ENCODE measurements at regions not wholly inside any gene's neighbourhood (a gene's known extent, or its start where the extent isn't known, plus 50 kb on each side); places are given as distances from the start of the nearest gene placed in this dataset.

DNA sequence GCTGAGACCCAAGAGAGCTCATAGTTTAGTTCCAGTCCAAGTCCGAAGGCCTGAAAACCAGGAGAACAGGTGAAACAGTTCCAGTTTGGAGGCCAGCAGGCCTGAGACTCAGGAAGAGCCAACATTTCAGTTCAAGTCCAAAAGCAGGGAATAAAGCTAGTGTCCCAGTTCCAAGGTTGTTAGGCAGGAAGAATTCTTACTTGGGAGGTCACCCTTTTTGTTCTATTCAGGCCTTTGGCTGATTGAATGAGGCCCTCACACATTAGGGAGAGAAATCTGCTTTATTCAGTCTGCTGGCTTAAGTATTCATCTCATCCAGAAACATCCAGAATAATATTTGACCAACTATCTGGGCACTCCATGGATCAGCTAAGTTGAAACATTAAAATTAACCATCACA, 294.6 kb downstream of the PCNX1 start:
- no peak overlapping the region for H3K4me3 ChIP-seq (ENCODE audit: low read depth, low read length)

DNA sequence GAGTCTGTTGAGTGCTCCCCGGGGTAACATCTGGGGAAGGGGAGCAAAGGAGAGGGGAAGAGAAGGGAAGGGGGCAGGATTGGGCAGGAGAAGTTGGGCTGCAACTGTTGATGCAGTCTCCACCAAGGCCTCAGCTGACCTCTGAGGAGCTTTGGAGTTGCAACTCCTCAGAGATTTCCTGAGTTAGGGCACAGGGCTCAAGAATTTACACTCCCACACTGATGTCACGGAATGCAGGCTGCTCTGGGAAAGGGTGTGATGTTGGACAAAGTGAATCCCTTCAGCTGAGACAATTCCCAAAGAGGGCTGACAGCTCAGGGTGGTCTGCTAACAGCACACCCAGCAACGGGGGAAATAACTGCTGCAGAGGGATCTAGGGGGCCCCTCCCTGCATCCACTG, 295.6 kb downstream of the PCNX1 start:
- no peak overlapping the region for H3K4me3 ChIP-seq (ENCODE audit: low read depth, low read length)

DNA sequence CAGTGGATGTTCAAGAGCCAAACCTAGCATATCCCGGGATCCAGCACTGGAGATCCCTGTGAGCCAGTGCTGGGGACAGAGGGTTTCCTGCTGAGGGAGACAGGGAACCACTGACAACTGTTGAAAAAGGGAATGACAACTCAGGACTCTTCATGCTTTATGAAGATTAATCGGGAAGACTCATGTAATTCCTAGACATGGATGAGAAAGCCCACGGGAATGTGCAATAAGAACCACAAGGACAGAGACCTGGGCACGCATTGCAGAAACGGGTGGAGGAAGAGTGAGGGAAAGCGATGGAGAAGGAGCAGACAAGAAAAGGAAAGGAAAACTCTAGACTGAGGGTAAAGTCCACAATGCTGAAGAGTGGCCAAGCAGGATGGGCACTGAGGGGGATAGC, 296.0 kb downstream of the PCNX1 start:
- no peak overlapping the region for H3K4me3 ChIP-seq (ENCODE audit: low read depth, low read length)

DNA sequence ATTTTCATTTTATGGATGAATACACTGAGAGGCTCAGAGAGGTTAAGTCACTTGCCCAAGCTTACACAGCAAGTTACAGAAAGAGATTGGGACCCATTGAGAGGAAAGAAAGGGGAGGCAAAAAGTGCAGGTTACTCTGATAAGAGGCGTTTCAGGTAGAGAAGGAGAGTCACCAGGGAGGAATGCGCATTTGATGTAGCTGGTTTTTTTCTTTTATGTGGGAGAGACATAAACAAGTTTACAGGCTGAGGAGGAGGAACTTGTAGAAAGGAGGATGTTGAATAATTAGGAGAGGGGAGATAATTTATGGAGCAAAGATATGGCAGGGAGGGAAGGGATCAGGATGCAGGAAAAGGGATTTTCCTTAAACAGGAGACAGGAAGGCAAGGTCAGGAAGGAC, 297.0 kb downstream of the PCNX1 start:
- no peak overlapping the region for H3K4me3 ChIP-seq (ENCODE audit: low read depth, low read length)

DNA sequence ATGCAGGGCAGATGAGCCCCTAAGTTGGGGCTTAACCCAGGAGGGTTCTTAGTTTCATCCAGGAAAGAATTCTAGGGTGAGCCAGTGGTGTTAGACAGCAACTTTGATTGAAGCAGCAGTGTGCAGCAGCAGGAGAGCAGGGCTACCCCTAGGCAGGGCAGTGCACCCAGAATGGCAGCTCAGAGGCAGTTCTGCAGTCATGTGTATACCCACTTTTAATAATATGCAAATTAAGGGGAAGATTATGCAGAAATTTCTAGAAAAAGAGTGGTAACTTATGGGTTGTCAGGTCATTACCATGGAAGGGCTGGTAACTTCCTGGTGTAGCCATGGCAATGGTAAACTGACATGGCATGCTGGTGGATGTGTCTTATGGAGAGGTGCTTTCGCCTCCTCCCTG, 297.5 kb downstream of the PCNX1 start:
- no peak overlapping the region for H3K4me3 ChIP-seq (ENCODE audit: low read depth, low read length)

DNA sequence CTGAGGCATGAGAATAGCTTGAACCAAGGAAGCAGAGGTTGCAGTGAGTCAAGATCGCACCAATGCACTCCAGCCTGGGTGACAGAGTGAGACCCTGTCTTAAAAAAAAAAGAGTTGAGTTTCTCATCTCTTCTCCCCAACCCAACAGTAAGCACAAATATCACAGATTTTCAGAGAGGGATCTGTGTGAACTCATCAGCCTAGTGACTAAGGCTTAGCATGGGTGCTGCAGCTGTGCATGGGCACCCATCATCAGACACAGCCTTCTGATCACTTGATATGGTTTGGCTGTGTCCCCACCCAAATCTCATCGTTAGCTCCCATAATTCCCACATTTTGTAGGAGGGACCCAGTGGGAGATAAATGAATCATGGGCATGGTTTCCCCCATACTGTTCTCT, 298.9 kb downstream of the PCNX1 start:
- no peak overlapping the region for H3K4me3 ChIP-seq (ENCODE audit: low read depth, low read length)

DNA sequence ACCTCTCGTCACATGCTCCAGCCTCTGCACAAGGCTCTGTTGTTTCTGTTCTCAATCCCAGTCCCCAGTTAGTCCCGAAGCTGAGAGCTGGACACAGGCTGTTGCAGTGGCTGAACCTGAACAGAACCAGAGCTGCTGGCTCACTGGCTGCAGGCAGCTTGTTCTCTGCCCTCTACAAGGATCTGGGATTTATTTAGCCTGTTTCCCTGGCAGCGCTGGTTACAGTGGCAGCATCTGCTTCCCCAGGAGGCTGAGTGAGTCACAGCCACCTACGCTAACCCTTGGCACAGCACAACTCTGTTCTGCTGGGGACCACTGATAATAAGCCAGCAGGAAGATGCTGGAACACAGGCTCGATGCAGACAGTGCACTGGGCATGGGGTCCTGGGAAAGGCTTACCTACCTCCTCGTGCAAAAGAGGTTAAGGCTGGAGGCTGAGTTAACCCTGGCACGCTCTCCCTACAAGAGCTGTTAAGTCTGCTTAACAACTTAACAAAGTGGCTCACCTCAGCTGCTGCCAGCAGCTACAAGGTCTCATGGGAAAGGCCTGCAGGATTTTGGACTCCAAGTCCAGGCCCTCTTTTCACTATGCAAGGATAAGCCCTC, 299.6 kb downstream of the PCNX1 start:
- H3K4me3 ChIP-seq (ENCODE audit: low read depth, low read length): no peak overlapping the region

DNA sequence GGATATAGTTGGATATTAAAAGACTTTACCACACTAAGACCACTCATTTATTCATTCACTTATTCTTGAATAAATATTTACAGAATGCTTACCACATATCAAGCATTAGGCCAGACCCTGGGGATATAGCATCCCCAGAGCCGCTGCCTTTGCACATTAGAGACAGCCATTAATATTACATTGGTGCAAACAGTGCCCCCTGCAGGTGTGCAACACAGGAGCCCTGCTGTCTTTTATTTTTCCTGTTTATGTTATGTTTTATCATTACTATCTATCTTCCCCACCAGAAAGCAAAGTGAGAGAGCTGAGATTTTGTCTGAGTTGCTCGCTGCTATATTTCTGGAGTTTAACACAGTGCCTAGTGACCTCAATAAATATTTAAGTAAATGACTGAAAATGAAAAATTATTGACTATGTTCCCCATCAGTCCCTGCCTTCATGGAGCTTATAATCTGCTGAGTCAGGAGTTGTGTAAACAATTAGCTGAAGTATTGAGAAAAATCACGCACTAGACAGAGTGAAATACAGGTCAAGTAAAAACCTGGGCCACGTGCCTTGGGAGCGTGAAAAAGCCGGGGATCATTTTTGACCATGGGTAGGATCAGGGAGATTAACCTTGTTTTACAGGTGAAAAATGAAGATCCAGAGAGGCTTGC, 301.6 kb downstream of the PCNX1 start:
- H3K4me3 ChIP-seq (ENCODE audit: low read depth, low read length): no peak overlapping the region

DNA sequence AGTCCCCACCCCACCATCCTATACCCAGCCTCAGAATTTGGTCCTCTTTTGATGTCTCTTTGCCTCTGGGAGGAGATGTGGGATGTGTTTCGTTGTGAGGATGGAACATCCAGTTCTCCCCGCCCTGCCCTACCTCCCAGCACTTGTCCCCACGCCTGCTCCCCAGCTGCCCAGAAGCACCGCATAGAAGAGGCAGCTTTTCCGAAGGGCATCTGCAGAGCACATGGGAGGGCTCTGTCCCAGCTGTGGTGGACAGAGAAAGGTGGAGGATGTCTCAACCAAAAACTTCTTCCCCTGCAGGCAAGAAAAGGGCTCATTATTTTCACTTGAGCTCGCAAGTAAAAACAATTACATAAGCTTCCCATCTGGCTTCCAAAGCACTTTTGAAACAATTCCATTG, 302.6 kb downstream of the PCNX1 start:
- H3K4me3 ChIP-seq (ENCODE audit: low read depth, low read length): no peak overlapping the region

DNA sequence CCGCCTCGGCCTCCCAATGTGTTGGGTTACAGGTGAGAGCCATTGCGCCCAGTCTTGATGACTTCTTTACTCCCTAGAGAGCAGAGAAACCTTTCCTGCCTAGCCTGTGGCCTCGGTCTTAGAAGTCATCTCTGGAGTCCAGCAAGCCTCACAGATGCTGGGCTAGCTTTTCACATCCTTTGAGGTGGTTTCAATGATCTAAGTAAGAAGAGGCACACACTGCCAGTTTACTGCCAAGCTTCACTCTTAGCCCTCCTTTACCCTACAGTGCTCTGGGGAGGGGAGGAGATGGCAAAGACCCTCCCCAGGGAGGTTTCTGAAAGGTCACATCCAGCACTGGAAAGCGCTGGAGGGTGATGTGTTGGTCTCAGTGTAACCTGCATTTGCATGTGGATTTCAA, 304.8 kb downstream of the PCNX1 start:
- no peak overlapping the region for H3K4me3 ChIP-seq (ENCODE audit: low read depth, low read length)

DNA sequence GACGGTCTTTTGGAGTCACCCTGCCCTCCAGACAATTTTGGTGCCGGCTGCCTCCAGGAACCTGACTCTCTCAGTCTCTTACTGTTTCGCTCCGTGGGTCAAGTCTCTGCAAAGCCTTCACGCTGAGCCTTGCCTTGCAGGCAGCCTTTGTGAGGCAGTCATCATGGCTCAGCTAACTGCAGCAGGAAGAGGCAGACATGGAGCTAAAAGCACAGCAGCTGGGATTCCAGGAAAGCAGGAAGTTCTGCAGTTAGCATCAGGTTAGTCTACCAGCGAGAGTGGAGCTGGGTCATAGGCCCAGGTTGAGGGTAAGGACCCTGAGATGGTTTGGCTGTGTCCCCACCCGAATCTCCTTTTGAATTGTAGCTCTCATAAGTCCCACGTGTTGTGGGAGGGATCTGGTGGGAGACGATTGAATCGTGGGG, 305.4 kb downstream of the PCNX1 start:
- no peak overlapping the region for H3K4me3 ChIP-seq (ENCODE audit: low read depth, low read length)

DNA sequence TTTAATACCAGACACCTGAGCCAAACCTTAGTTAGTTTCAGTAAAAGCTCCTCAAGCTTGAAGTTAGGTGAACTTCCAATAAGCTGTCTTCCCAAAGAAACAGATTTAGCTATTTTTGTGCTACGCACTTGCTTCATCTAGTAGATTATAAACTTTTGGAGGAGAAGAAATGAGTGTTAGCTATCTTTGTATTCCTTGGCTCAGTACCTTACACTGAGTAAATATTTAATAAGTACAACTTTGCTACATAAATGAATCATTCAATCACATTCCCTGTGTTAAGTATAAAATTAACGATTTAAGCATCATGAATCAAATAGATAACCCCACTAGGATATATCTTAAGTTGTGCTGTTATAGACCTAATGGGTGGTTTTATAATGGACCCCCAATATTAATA, 307.0 kb downstream of the PCNX1 start:
- H3K4me3 ChIP-seq (ENCODE audit: low read depth, low read length): no peak overlapping the region

DNA sequence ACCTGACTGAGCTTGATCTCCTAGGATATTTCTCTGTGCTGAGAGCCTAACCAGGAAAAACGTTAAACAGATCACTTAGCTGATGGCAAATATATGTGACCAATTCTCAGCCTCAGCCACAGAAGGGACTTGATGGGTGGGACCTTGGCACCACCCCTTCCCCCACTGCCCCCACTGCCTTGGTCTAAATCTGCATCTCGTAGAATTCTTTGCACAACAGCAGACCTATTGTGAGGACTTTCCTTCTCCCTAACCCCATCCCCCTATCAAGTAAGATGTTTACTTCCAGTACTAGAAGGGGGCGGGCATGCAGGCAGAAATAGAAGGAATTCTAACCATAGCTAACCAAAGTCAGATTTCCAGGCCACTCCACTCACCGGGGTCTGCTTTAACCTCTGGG, 313.2 kb downstream of the PCNX1 start:
- no peak overlapping the region for H3K4me3 ChIP-seq (ENCODE audit: low read depth, low read length)

DNA sequence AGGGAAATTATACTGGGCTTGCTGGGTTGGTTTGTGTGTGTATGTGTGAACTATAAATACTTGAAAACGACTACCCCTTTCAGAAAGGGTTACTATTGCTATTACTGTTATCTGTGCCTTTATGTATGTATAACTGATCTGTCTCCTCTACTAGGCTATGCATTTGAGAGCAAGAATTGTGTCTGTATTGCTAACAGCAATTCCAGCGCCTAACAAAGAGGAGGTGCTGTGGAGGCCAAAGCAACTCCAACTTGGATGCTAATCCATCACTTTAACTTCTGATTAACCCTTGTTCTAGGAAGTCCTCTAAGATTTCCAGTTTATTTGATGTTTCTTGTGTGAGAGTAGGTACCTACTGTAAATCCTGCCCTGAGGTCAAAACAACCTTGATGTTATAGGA, 313.9 kb downstream of the PCNX1 start:
- H3K4me3 ChIP-seq (ENCODE audit: low read depth, low read length): no peak overlapping the region

DNA sequence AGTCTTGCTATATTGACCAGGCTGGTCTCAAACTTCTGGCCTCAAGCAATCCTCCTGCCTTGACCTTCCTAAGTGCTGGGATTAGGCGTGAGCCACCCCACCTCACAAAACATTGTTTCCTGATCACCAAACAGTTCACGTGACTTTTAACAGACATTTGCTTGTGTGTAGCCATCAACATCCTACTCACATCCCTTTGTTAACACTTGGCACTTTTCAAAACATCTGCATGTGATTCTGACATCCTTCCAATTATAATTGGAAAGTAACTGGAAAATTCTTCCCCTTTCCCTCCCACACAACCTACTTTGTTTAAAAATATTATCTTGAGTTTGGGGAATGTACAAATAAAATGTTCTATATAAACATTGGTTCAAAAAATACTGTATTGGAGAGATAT, 317.9 kb downstream of the PCNX1 start:
- no peak overlapping the region for H3K4me3 ChIP-seq (ENCODE audit: low read depth, low read length)

DNA sequence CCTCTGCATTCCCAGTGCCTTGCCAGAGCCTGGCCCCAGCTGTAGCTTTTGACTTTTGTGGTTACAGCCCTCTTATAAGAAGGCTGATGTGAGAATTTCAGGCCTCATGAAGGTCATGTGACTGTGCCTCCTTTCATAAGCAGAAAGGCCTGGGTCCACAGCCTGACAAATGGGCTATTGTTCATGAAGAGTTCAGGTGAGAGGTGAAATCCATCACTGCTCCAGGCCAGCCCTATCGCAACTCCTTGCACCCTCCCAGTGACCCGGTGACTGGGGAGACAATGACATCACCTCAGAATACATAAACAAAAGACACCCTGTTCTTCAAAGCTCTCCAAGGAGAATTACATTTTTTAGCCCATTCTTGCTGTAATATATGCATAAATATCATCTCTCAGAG, 321.5 kb downstream of the PCNX1 start:
- H3K4me3 ChIP-seq (ENCODE audit: low read depth, low read length): no peak overlapping the region

DNA sequence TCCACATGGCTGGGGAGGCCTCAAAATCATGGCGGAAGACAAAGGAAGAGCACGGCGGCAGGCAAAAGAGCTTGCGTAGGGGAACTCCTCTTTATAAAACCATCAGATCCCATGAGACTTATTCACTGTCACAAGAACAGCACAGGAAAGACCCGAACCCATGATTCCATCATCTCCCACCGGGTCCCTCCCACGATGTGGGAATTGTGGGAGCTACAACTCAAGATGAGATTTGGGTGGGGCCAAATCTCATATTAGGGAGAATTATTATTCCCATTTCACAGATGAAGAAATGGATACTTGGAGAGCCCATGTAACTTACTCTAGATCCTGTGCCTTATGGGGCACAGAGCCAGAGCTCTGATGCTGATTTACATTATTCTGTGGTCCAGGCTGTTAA, 322.6 kb downstream of the PCNX1 start:
- no peak overlapping the region for H3K4me3 ChIP-seq (ENCODE audit: low read depth, low read length)

DNA sequence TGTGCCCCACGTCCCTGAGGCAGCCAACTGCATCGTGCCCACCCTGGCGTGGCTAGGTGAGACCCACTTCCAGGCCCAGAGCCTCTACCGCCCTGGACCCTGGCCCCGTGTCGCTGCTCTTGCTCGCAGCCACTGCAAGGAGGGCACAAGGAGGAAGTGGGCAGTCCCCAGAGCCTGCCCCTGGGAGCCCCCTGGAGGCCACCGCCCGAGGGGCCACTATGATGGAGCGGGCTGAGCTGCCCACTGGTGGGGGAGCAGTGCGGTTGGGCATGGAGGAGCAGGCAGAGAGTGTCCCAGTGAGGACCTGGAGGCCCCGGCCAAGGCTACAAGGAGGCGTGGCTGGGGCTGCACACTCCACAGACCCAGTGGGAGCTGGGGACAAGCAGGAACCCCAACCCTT, 323.6 kb downstream of the PCNX1 start:
- H3K4me3 ChIP-seq (ENCODE audit: low read depth, low read length): no peak overlapping the region

DNA sequence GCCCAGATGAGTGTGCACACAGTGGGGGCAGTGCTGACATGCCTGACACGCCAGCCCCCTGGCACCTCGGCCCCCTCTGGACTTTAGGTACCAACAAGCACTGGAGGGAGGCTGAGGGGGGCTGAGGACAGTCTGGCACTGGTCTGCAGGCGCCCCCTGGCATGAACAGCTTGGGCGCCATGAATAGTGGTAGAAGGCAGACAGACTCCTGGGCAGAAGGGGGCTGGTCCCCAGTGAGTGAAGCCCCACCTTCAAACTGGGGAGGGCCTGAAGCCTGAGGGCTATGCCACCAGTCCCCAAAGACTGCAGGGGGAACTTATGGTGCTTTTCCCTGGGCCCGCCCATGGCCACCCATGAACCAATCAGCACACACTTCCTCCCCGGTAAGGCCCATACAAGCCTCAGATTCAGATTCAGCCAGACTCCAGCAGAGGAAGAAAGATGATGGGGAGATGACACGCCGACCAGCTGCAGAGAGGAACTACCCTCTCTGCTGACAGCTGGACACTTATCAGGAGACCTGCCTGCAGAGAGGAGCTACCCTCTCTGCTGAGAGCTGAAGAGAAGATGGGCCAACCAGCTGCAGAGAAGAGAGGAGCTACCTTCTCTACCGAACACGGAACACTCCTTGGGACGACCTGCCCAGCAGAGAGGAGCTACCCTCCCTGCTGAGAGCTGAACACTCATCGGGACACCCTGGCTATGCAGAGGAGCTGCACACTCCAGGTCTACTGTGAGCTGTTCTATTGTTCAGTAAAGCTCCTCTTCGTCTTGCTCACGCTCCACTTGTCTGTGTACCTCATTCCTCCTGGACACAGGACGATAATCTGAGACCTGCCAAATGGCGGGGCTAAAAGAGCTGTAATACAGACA, 324.5 kb downstream of the PCNX1 start:
- H3K4me3 ChIP-seq (ENCODE audit: low read depth, low read length): no peak overlapping the region

DNA sequence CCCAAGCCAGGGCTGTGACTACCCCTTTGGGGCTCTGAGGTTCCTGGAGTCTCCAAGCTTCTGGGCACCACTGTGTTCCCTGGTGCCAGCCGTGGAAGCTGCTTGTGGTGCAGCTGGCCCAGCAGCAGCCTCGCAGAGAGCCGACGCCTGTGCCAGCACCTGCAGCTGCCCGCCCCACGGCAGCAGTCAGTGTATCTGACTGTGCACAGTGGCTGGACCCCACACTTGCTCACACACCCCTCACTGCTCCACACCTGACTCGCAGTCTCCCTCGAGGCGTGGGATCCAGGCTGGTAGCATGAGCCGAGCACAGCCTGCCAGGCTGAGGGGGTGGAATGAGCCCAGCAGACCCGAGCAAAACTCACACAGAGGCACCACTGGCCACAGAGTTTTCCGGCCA, 325.2 kb downstream of the PCNX1 start:
- H3K4me3 ChIP-seq (ENCODE audit: low read depth, low read length): no peak overlapping the region

DNA sequence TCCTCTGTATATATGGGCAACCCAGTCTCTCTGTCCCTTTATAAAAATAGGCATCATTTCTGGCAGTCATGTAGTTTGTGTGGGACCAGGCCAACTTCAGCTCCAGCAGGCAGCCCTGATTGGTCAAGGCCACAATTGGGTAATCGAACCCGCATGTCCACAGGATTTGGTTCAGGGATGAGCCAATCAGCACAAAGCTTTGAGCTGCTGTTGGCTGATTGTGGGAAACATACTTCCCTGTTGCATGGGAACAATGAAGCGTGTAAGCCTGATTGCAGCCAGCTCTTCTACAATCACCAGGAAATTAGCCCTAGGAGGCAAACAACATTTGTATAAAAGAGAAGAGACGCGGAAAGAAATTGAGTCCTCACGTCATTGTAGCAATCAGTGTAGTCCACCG, 328.6 kb downstream of the PCNX1 start:
- H3K4me3 ChIP-seq (ENCODE audit: low read depth, low read length): no peak overlapping the region

DNA sequence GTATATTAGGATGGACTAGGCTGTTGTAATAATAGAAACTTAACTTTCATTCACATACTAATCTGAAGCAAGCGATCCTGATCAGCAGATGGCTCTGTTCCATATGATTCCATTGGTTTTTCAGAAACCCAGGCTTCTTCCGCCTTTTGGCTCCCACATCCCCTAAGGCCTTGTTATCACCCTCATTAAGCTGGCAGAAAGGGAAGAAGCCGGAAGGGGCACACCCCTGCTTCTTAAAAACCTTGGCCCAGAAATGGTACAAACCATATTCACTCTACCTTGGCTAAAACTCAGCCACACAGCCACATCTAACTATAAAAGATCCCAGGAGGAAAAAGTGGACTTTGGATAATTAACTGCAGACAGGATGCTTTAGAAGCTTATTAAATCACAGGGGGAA, 329.2 kb downstream of the PCNX1 start:
- no peak overlapping the region for H3K4me3 ChIP-seq (ENCODE audit: low read depth, low read length)
